ENCODE measurements at regions not wholly inside any gene's neighbourhood (a gene's known extent, or its start where the extent isn't known, plus 50 kb on each side); places are given as distances from the start of the nearest gene placed in this dataset.
"Not testable (repeated sequence)": the region's sequence is repeated elsewhere in the genome, so short reads cannot be mapped to it uniquely, and the experiment has no call there.

GRCh38 chr5:165407352-165407751, 1901.9 kb downstream of the MAT2B start:
- no peak for DNase-seq (ENCODE audit: low spot score)

- no peak for DNase-seq (ENCODE audit: low spot score)
Observed at GRCh38 chr5:165410476-165410875, 1905.1 kb downstream of the MAT2B start.

- DNase-seq (ENCODE audit: low spot score): not testable (repeated sequence)
Observed at GRCh38 chr5:165411532-165411931, 1906.1 kb downstream of the MAT2B start.

- DNase-seq (ENCODE audit: low spot score): no peak
Observed at GRCh38 chr5:165420493-165420892, 1915.1 kb downstream of the MAT2B start.

GRCh38 chr5:165423697-165424299, 1918.4 kb downstream of the MAT2B start:
- DNase-seq (ENCODE audit: low spot score): no peak

GRCh38 chr5:165425594-165425993, 1920.2 kb downstream of the MAT2B start:
- no peak for DNase-seq (ENCODE audit: low spot score)

- no peak for DNase-seq (ENCODE audit: low spot score)
Observed at GRCh38 chr5:165448753-165449152, 1943.3 kb downstream of the MAT2B start.

GRCh38 chr5:165457859-165458481, 1952.6 kb downstream of the MAT2B start:
- DNase-seq (ENCODE audit: low spot score): peak; percentile 46

GRCh38 chr5:165459232-165459631, 1953.8 kb downstream of the MAT2B start:
- DNase-seq (ENCODE audit: low spot score): no peak

- DNase-seq (ENCODE audit: low spot score): no peak
Observed at GRCh38 chr5:165460911-165461310, 1955.5 kb downstream of the MAT2B start.

GRCh38 chr5:165477546-165477945, 1972.1 kb downstream of the MAT2B start:
- DNase-seq (ENCODE audit: low spot score): no peak

- no peak for DNase-seq (ENCODE audit: low spot score)
Observed at GRCh38 chr5:165495829-165496380, 1990.5 kb downstream of the MAT2B start.

- DNase-seq (ENCODE audit: low spot score): peak; percentile 58
Observed at GRCh38 chr5:165497707-165498106, 1992.3 kb downstream of the MAT2B start.

GRCh38 chr5:165502893-165503691, 1997.7 kb downstream of the MAT2B start:
- DNase-seq (ENCODE audit: low spot score): no peak

- no peak for DNase-seq (ENCODE audit: low spot score)
Observed at GRCh38 chr5:165504674-165505073, 1999.3 kb downstream of the MAT2B start.

GRCh38 chr5:165508286-165508685, 2002.9 kb downstream of the MAT2B start:
- DNase-seq (ENCODE audit: low spot score): no peak

- no peak for DNase-seq (ENCODE audit: low spot score)
Observed at GRCh38 chr5:165508861-165509260, 2003.4 kb downstream of the MAT2B start.

GRCh38 chr5:165521816-165522610, 2016.6 kb downstream of the MAT2B start:
- no peak for DNase-seq (ENCODE audit: low spot score)

GRCh38 chr5:165525271-165525670, 2019.9 kb downstream of the MAT2B start:
- DNase-seq (ENCODE audit: low spot score): no peak

- no peak for DNase-seq (ENCODE audit: low spot score)
Observed at GRCh38 chr5:165526357-165526756, 2020.9 kb downstream of the MAT2B start.

- DNase-seq (ENCODE audit: low spot score): no peak
Observed at GRCh38 chr5:165527577-165527976, 2022.2 kb downstream of the MAT2B start.

GRCh38 chr5:165538065-165538464, 2032.6 kb downstream of the MAT2B start:
- no peak for DNase-seq (ENCODE audit: low spot score)

Data from NAMALWA (cell line).